AG20443 (cell line): ENCODE measurements at regions not wholly inside any gene's neighbourhood (a gene's known extent, or its start where the extent isn't known, plus 50 kb on each side); places are given as distances from the start of the nearest gene placed in this dataset.
A peak's percentile ranks its signal among the peaks of the same experiment; 100 is the strongest.
"Not testable (repeated sequence)": the region's sequence is repeated elsewhere in the genome, so short reads cannot be mapped to it uniquely, and the experiment has no call there.

Experiments used
- DNase-seq: peaks from one replicate; pipeline ENCODE4 v3.0.0; 2012; ENCODE audit warnings: low spot score, mixed read lengths

DNA sequence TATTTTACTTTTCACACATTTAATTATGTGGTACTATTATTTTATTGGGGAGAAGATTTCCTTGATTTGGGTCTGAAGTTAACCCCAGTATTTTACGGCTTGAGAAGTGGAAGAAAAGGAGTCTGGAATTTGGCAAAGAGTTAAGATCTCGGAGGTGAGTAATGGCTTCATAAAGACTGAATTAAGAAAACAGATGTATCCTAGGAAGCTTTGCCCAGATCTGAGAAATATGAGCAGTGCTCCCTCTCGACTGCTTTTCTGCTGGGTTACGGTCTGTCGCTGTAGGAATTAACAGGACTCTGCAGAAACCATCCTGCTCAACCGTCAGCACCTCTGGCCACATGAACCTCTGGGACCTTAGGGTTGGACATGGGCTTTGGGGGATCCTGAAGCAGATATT is 163.6 kb upstream of the NDN start:
- no peak for DNase-seq

DNA sequence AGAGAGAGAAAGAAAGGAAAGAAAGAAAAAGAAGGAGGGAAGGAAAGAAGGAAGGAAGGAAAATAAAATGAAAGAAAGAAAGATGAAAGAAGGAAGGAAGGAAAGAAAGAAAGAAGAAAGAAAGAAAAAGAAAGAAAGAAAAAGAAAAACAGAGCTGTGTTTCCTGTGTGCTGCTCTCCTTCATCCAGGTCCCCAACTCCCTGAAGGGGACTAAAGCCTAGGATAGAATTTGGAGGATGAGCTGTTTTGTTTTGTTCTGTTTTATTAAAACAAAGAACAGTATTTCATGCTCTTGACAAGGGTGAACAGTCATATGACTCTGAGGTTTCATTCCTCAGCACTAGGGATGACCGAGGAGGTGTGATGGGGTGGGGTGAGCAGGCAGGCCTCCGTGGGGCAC is 164.8 kb upstream of the NDN start:
- DNase-seq = no peak

DNA sequence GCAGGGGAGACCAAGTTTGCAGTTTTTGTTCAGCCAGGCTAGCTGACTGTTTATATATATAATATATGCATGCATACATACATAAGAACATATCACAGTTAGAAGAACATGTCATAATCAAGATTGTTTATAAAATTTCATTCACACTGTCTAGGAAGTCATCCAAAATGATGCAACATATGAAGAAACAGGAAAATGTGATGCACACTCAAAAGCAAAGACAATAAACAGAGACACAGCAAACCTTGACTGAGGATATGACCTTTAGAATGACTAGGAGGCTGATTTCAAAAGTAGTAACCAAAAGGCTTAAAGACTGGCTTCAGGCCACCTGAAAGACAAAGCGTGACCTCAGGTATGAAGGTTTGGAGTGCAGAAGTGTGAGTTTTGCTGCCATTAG is 166.2 kb upstream of the NDN start:
- no peak for DNase-seq

DNA sequence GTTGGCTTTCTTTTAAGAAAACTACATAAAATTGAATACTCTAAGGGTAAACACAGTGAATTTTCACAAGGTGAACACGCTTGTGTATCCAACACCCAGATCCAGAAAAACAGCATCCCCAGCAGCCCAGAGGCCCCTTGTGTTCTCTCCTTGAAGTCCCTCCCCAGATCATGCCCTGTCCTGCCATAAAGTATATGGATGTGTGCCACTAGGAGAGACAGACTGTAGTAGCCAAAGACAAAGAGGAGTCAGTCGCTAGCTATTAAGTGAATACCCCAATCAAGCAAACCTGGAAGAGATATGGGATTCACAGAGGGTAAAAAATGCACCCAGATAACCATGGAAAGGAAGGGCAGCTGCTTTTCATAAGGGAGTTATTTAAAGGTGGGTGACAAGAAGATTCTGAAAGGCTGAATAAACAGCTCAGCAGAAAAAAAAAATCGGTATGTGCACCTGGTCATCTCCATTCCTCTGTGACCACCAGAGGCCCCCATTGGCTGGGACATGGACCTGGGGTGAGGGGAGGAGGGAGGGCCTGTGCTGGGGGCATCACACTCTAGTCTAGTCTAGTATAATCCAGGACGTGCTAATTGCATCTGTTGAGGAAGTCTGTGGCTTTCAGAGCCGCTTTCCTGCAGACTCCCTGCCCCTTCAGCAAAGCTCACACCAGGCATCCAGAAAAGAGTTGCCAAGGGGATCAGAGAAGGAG is 167.3 kb upstream of the NDN start:
- DNase-seq = no peak

DNA sequence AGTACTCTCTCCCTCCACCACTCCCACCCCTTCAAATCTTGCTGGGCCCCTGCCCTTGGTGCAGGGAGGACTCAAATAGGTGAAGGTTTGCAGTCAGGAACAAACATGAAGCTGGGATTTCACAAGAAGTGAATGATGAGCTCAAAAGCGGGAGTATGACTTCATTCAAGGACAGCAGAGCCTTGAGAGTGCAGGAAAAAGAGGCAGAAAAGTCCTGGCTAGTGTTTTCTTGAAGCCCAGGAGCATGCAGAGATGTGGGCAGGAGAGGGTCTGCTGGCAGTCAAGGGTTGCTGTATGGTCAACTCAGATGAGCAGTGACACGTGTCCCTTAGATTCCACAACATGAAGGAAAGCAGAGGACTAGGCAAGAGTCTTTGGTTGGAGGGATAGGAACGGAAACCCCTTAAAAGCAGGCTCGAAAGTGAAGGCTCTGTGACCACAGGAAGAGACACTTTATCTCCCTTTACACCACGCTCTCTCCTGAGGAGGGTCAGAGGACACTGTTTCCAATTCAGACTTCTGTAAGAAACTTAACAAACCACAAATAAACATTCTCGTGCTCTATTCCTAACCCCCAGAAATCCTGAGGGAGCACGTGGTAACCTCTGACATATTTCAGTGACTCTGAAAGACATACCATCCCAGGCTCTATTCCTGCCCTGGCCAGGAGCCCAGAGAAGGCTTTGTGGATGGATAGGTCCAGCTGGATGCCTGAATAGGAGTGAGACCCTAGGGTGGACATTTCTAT is 168.0 kb upstream of the NDN start:
- DNase-seq = no peak

DNA sequence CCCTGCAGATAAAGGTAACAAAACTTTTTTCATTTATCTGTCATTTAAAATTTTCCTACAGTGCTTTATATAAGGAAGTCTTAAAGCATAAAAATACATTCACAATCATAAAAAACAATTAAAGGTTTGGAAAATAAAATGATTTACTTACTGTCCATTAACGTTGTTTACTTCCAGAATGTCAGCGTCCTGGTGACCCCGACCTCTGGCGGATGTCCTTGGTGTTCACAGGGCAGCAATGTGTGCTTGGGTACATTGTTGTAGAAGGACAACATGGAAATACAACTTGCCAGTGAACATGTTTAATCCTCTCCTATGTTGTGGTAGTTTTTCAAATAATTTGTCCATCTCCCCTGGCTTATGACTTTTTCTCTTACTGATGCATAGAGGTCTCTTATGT is 168.8 kb upstream of the NDN start:
- no peak for DNase-seq

DNA sequence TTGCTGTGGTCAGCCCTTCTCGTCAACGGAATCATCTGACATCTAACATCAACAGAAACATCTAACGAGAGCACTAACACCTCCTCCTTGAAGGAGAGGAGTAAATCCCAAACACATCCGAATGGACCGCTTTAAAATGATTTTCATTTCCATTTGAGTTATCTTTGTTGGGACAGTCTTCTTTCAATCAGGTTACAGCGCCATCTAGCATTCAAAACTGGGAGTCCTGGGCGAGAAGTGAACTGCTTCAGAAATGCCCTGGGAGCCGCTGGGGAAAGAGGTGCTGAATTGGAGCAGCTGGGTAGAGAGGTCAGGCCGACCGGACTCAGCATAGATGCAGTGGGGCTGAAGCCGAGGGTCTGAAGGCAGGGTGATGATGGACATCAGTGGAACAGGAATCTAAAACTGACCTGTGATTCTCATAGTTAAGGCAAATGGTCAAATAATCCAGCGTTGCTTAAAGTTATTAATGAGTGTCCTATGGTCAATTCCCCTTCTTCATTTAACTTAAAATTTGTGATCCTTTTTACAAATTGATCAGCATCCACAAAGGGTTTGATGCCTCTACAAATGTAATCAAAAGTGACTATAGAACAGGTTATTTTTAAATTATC is 170.0 kb upstream of the NDN start:
- peak; percentile 18 for DNase-seq

DNA sequence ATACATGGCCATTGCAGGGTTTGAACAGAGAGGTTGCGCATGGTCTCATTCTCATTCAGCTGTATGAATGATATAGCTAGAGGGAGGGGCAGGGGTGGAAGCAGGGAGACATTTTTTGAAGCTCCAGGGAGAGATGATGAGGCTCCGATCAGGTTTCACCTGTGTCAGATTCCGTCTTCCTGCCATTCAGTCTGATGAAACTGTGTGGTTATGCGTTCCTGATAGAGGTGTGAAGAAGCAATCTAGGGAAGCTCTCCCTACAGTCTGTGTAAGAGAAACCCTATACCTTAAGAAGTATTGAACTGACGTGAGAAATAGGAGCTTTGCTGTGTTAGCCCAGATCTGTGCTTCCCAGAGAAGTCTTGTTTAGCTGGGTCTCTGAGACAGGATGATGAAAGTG is 171.9 kb upstream of the NDN start:
- no peak for DNase-seq

DNA sequence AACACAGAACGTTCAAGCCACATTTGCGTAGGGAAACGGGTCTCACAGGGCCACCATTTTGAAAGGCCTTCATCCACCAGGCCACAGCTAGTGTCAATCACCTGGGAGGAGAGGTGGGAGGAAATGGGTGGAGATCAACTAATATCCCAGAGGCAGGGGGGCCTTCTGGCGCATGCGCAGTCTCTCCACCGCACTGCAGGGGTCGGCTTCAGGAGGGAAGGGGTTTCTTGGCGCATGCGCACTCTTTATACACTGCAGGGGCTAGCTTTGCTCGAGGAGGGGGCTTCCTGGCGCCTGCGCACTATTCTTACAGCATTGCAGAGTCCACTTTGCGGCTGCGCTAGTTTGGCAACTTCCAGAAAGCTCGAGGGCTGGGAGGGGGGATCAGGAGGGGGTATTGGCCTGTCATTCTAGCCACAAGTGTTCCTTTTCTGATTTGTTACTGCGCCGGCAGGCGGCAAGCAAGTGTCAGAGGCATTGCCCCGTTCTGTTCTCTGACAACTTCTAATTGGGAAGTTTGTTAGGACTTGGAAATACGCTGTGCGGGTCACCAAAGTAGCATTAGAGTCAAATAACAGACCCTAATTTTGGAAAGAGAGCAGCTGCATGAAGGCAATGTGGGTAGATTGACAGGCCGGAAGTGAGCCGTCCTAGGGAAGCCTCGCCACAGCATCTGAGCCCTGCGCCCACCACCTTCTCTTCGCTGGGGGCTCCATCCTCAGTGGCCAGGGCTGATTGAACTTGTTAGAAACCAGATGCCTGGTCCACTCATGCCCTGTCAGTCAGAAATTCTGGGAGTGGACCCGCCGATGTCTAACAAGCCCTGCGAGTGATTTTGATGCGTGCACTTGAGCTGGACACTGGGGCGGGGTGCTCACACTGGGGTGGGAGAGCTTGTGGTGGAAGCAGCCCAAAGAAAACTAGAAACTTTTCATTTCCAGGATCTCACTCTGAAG is 173.5 kb upstream of the NDN start:
- DNase-seq = no peak

DNA sequence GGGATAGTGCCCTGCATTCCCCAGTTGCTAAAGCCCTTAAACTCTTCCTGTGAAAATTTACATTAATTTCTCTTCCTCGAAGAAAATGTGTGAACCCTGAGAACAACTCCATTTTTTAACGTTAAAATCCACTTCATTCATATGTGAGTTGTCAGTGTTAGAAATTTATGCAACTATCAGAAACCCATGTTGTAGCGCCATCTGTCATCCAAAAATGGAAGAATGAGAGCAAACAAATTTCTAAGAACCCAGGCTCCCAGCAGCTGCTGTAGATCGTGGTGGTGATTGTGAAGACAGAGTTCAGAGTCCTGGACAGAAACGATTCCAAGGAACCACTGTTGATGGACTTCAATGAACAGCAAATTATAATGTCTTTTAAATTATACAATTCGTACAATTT is 179.7 kb upstream of the NDN start:
- DNase-seq = no peak

DNA sequence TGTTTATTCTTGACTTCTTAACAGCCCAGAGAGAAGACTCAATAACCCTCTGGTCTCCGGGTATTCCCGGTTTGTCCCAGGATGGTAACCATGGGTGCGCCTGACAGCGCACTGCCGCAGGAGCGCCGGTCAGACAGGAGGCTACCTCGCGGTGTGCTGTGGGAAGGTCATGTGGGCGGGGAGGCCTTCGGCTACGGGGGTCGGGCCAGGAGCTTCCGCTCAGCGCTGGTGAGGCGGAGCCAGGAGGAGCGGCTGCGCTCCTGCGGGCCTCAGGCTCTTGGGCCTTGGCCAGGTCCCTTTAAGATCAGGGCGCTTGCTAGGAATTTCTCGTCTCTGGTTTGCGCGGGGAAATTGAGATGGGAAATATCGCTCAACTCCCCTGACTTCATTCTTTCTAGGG is 182.3 kb upstream of the NDN start:
- peak; percentile 15 for DNase-seq

DNA sequence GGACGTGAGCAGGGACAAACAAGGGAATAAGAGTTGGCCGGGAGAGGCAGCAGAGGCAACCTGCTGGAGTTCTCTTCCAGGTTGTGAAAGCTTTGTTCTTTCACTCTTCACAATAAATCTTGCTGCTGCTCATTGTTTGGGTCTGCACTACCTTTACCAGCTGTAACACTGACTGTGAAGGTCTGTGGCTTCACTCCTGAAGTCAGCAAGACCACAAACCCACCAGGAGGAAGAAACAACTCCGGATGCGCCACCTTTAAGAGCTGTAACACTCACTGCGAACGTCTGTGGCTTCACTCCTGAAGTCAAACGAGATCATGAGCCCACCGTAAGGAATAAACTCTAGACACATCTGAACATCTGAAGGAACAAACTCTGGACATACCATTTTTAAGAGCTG is 186.5 kb upstream of the NDN start:
- DNase-seq = not testable (repeated sequence)

DNA sequence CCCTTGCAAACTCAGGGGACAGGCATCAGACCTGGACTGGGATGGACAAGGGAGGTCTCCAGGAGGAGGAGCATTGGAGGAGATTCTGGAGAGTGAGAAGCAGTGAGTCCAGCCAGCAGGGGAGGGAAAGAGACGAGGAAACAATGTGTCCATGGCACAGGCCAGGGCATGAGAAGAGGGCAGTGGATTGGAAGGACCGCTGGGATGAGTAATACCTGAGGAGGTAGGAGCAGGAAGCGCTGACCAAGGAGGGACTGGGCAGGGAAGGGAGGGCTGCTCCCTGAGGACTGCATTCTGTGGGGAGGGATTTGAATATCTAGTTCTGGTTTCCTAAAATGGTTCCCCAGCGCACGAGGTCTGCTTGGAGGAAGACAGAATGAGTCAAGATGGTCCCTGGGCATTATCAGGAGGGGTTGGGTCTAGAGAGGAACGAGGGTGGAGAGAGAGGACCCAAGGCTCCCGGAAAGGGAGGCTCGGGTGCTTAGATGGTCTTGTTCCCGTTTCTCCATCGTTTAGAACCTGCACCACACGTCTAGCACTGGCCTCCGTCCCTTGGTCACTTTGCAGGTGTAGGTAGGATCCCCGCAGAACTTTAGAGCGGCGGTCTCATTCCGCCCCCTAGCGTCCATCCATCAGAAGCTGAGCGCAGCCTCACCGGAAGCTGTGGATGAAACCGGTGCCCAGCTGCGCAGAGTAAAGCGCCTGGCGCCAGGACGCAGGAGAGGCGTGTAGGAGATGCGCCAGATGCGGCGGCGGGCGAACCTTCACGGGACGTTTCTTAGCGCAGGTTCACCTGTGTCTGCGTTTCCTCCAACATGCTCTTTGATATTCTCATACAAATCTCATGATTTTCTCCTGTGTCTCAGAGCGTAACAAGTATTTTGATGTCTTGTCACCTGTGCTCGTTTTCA is 190.7 kb upstream of the NDN start:
- DNase-seq = peak; percentile 27

DNA sequence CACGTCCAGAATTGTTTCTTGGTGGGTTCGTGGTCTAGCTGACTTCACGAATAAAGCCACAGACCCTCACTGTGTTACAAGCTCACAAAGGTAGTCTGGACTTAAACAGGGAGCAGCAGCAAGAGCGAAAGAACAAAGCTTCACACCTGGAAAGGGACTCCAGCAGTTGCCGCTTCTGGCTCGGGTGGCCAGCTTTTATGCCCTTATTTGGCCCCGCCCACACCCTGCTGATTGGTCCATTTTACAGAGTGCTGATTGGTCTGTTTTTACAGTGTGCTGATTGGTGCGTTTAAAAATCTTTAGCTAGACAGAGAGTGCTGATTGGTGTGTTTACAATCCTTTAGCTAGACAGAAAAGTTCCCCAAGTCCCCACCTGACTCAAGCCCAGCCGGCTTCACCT is 194.2 kb upstream of the NDN start:
- no peak for DNase-seq

DNA sequence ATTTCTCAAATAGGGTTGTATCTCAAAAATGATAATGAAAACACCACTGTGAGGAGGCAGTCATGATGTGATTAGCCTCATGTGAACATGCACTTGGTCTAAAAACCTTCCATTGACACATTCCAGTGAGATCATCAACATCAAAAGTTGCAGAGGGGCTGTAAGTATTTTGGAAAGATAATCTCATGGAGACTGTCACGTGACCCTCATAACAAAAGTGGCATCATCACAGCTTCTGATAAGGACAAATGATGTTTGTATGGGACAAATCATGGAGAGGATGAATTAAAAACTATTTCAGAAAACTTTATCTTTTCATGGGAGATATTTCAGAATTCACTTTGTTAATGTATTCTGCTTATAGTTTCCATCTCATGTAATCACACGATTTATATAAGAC is 203.1 kb upstream of the NDN start:
- DNase-seq = no peak

DNA sequence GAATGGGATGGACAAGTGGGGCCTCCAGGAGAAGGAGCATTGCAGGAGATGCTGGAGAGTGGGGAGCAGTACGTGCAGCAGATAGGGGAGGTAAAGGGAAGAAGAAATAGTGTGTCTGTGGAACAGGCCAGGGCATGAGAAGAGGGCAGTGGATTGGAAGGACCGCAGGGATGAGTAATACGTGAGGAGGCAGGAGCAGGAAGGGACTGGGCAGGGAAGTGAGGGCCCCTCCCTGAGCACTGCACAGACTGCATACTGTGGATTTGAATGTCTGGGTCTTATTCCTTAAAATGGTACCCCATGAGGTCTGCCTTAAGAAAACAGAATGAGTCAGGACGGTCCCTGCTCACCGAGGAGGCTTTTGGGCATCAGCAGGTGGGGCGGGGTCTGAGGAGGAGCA is 210.0 kb upstream of the NDN start:
- no peak for DNase-seq

DNA sequence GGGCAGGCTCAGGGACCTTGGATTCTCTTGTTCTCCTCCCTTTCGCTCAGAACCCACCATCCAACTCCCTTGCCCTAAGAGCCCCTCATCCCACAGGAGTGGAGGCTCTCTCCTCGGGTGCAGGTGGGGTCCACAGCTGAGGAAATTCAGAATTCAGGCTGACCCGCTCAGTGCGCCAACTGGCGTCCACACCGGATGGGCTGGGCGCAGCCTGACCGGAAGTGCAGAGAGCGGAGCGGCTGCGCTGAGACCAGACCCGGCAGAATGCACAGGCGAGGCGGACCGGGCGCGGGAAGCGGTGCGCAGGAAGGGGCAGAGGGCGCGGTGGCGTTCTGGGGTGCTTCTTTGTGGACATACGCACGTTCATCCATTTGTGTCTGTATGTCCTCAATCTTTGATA is 210.4 kb upstream of the NDN start:
- DNase-seq = no peak

DNA sequence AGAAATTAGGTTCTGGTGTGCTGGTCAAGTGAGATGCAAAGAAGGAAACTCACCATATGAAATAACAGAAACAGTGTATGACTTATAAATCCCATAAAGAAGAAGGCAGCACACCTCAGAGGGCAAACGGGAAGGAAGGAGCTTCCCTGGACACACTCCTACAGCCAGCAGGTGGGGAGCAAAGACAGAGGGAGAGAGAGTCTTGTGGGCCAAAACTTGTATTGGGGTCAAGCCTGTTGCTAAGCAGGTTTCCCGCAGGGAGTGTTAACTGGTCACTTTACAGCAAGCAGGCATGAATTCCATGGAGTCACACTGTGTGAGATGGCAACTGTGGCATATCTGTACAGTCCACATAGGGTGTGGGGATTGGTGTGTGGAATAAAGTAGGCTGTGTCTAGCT is 222.9 kb upstream of the NDN start:
- DNase-seq = no peak

DNA sequence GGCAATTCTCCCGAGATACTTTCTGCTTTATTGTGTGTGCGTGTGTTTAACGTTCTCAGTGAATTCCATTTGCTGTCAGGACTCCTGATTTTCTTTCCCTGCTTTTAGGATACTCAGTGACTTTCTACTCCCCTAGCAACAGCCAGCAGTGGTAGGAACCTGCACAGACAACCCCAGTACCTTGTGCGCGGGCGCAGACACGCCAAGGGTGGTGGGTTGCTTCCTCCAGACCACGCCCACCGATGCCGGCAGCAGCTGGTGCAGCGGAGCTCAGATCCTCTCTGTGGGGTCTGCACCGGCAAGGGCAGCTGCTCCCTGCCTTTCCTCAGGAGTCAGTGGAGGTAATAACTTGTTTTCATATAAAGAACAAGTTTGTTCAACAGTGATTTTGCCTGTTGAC is 225.1 kb upstream of the NDN start:
- no peak for DNase-seq

DNA sequence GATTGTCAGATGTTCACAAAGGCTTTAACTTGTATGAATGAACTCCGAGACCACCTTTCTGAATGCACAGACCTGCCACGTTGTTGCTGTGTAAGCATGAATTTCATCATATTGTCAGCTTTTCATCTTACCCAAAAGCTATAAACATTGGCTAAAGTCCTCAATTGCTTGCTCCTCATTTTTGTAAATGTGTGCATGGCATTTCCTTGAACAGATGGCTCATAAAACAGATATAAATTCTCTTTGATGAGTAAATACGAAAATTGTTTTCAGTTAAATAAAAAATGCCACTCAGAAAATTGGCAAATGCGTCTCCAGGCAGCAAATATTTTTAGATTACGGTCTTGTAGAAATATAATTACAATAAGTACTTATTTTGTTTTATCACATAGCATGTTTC is 226.0 kb upstream of the NDN start:
- DNase-seq = no peak

DNA sequence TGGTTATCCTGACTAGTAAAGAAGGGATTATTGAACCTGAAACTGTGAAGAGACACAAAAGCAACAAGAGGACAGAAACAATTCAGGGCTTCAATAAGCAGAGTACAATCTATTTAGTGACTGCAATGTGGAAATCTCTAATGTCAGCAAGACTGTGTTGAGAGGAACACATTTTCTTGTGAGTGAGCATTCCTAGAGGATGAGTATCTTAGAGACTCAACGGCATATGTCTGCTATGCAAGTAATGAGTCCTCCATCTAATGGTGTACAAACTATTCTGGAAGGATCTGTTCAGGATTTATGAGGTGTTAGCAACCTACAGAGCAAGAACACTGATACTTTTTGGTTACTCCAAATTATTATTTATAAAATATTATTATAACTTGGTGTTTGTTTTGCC is 226.5 kb upstream of the NDN start:
- no peak for DNase-seq
